K562 (cell line): ENCODE measurements at regions not wholly inside any gene's neighbourhood (a gene's known extent, or its start where the extent isn't known, plus 50 kb on each side); places are given as distances from the start of the nearest gene placed in this dataset.

Experiments
- ATAC-seq: fragments of 200-7000 bp; cut with Tn5 transposase; 3 replicates; pipeline ENCODE4 v1.9.1; 2020; ENCODE audit warnings: moderate library complexity
- BruUV-seq: library from RNA; stranded (reverse); fragments of 400-500 nt; replicated peaks from 2 replicates; lab custom pipeline; 2021; lab: Mats Ljungman, UMichigan
- CTCF ChIA-PET: fragments of 300-600 bp; formaldehyde crosslinking; extraction: SDS; loops from one replicate; lab custom pipeline; 2021; ENCODE audit warnings: low intra/inter-chr PET ratio; lab: Yijun Ruan, JAX
- POLR2A ChIA-PET: fragments of 300-600, 350-650 bp; sonication (Branson Sonifier 250); formaldehyde crosslinking; extraction: SDS; loops from one replicate; lab custom pipeline; 2021; ENCODE audit warnings: antibody characterized with exemption, inconsistent platforms; lab: Yijun Ruan, JAX
- DNase-seq, 4 experiments: peaks; one replicate each; pipeline versions ENCODE4 v3.0.0 to v3.0.0-alpha.2; 2011 to 2018; ENCODE audit warnings: low spot score in 3 of 4, mixed read lengths in 3 of 4; ENCODE audit errors: extremely low read depth in 1 of 4
- FAIRE-seq: peaks from 2 replicates; lab custom pipeline; 2011; peaks lifted over from hg19 to GRCh38; lab: Jason Lieb, UNC
- H2AFZ ChIP-seq: 2 replicates; pipeline ENCODE4 v1.6.0; 2011; ENCODE audit warnings: low read depth, low read length, control low read depth, inconsistent platforms
- H3K27ac ChIP-seq: fragments of 200-600 bp; 3 replicates; pipeline ENCODE4 v1.8.0; 2011; ENCODE audit warnings: low read depth, mild to moderate bottlenecking, control low read depth, inconsistent platforms, low read length, moderate library complexity, mixed read lengths; ENCODE audit errors: extremely low read depth
- H3K27me3 ChIP-seq, 2 experiments: fragments of 300-600 bp in 1 of 2; 2 replicates in 1 of 2; 3 replicates in 1 of 2; pipeline versions ENCODE4 v1.6.0 to v1.8.0; 2011; ENCODE audit warnings: inconsistent platforms in 2 of 2, low read length in 2 of 2, mild to moderate bottlenecking in 1 of 2, mixed read lengths in 1 of 2, moderate library complexity in 1 of 2; ENCODE audit not compliant: control insufficient read depth in 2 of 2, insufficient read depth in 2 of 2
- H3K36me3 ChIP-seq: fragments of 300-600 bp; 3 replicates; pipeline ENCODE4 v1.8.0; 2011; ENCODE audit warnings: mild to moderate bottlenecking, low read length, inconsistent platforms; ENCODE audit not compliant: control insufficient read depth, insufficient read depth
- H3K4me1 ChIP-seq, 2 experiments: fragments of 200-600 bp in 1 of 2; replicated peaks in 1 of 2; 2 replicates in 1 of 2; 3 replicates in 1 of 2; pipeline versions ENCODE4 v1.5.1 to v1.8.0; 2011; ENCODE audit warnings: inconsistent platforms in 2 of 2, low read length in 2 of 2, mild to moderate bottlenecking in 1 of 2, mixed read lengths in 1 of 2, moderate library complexity in 1 of 2; ENCODE audit not compliant: control insufficient read depth in 2 of 2, insufficient read depth in 2 of 2
- H3K4me2 ChIP-seq: 2 replicates; pipeline ENCODE4 v1.6.1; 2011; ENCODE audit warnings: low read length, control low read depth, inconsistent platforms, mixed read lengths; ENCODE audit not compliant: insufficient read depth
- H3K4me3 ChIP-seq: fragments of 200-600 bp; sonication (generic), shearing (Covaris generic); 2 replicates; pipeline ENCODE4 v1.5.1; 2016; ENCODE audit warnings: control low read depth, inconsistent platforms
- H3K79me2 ChIP-seq: fragments of 200-600 bp; 3 replicates; pipeline ENCODE4 v1.8.0; 2011; ENCODE audit warnings: low read length, inconsistent platforms; ENCODE audit not compliant: control insufficient read depth, insufficient read depth
- H3K9ac ChIP-seq, 2 experiments: 2 replicates each; pipeline versions ENCODE4 v1.6.0 to v1.6.1; 2011; ENCODE audit warnings: low read depth in 2 of 2, low read length in 2 of 2, control low read depth in 1 of 2, inconsistent platforms in 1 of 2, mild to moderate bottlenecking in 1 of 2, mixed read lengths in 1 of 2; ENCODE audit not compliant: insufficient read depth in 1 of 2
- H3K9me1 ChIP-seq: one replicate; pipeline ENCODE4 v1.6.0; 2011; ENCODE audit warnings: inconsistent platforms, mild to moderate bottlenecking, low read length, moderate library complexity; ENCODE audit not compliant: control insufficient read depth, insufficient read depth
- H3K9me3 ChIP-seq: replicated peaks from 2 replicates; pipeline ENCODE4 v1.5.1; 2011; ENCODE audit warnings: low read depth, low read length, inconsistent platforms; ENCODE audit not compliant: control insufficient read depth, insufficient read depth
- H4K20me1 ChIP-seq: replicated peaks from 2 replicates; pipeline ENCODE4 v1.6.1; 2011; ENCODE audit warnings: low read length, inconsistent platforms, mixed read lengths; ENCODE audit not compliant: control insufficient read depth, insufficient read depth
- CBX2 ChIP-seq: fragments of 200-600 bp; sonication (generic); IDR thresholded peaks from one replicate; pipeline ENCODE4 v1.6.1; 2012; ENCODE audit warnings: mild to moderate bottlenecking, low read length, inconsistent platforms; ENCODE audit not compliant: insufficient read depth, poor library complexity, severe bottlenecking
- CXXC5 ChIP-seq: fragments of 250-450 bp; sonication (Bioruptor Pico); IDR thresholded peaks from 2 replicates; pipeline ENCODE4 v1.8.0; 2022; ENCODE audit warnings: inconsistent platforms, mild to moderate bottlenecking, moderate library complexity
- FOXJ3 ChIP-seq: sonication (generic); formaldehyde crosslinking; IDR thresholded peaks from 2 replicates; pipeline ENCODE4 v1.4.0; 2020; ENCODE audit warnings: mild to moderate bottlenecking, missing genetic modification reagents
- HMGXB4 ChIP-seq: sonication (generic); formaldehyde crosslinking; IDR thresholded peaks from 2 replicates; pipeline ENCODE4 v1.8.1; 2023; ENCODE audit warnings: mild to moderate bottlenecking, missing genetic modification reagents
- PHF21A ChIP-seq: fragments of 450-650 bp; IDR thresholded peaks from 2 replicates; pipeline ENCODE4 v1.6.1; 2017; ENCODE audit warnings: low read depth, borderline replicate concordance
- RAD21 ChIP-seq, 2 experiments: fragments of 250-450 bp in 1 of 2; fragments of 450-650 bp in 1 of 2; sonication (Bioruptor Pico) in 1 of 2; formaldehyde crosslinking in 1 of 2; IDR thresholded peaks in 1 of 2; conservative IDR thresholded peaks in 1 of 2; 2 replicates each; pipeline versions ENCODE4 v1.4.0 to v1.8.0; 2020 to 2022; ENCODE audit warnings: mild to moderate bottlenecking in 2 of 2, moderate library complexity in 1 of 2
- RREB1 ChIP-seq: fragments of 250-450 bp; sonication (Bioruptor Pico); IDR thresholded peaks from 2 replicates; pipeline ENCODE4 v1.4.0; 2020
- SNIP1 ChIP-seq: fragments of 450-650 bp; IDR thresholded peaks from 2 replicates; pipeline ENCODE4 v1.7.1; 2017; ENCODE audit warnings: low read depth, mild to moderate bottlenecking
- in situ Hi-C: fragments of 300-500 bp; cut with MboI; formaldehyde crosslinking; loops from 4 replicates; pipeline ENCODE4 v1.15.0; 2018; ENCODE audit warnings: inconsistent platforms, mixed read lengths
- intact Hi-C: fragments of 100-400 bp; cut with micrococcal nuclease; formaldehyde crosslinking; loops from 2 replicates; pipeline ENCODE4 v1.14.2; 2022

GRCh38 chr15:39242345-39242744 lies 338.5 kb upstream of the THBS1 start:
- Histone ChIP-seq H3K9ac (no peak overlapping the region), H3K27me3 (no peaks in the 10 kb centered on the region), H3K79me2 (no peaks in the 10 kb centered on the region), H3K9me3 (no peaks in the 10 kb centered on the region), H4K20me1 (no peaks in the 10 kb centered on the region), H3K9me1 (no peaks in the 10 kb centered on the region), H3K4me2 (no peak overlapping the region), H3K4me1 (no peaks in the 10 kb centered on the region), H3K36me3 (no peaks in the 10 kb centered on the region), H3K27ac (no peak overlapping the region), H2AFZ (no peak overlapping the region), H3K4me3 (no peak overlapping the region)
- no TSS peak for BruUV-seq
- DNase-seq (no peak), FAIRE-seq (no peak), ATAC-seq (no peak)
- in situ Hi-C loops = no loop called here
- ChIA-PET CTCF (no interaction called here), POLR2A (no interaction called here)
- intact Hi-C loops = no loop called here
- TF ChIP-seq FOXJ3 (CRISPR knock-in tag) (no peak), SNIP1 (no peak), PHF21A (no peak), CXXC5 (CRISPR knock-in tag) (no peak), RREB1 (CRISPR knock-in tag) (no peak), RAD21 (CRISPR knock-in tag; conservative IDR thresholded peaks at IDR 0.05 in 1 of 2, IDR thresholded peaks at IDR 0.05 in 1 of 2) (no peak), CBX2 (no peak), HMGXB4 (no peak)
